Peyer's patch (tissue), 4 donors: ENCODE measurements at regions not wholly inside any gene's neighbourhood (a gene's known extent, or its start where the extent isn't known, plus 50 kb on each side); places are given as distances from the start of the nearest gene placed in this dataset.

Experiments
- DNase-seq, 3 donors: peaks; one replicate each; pipeline ENCODE4 v3.0.0-alpha.2; 2017 to 2019
- H3K27ac ChIP-seq, 4 donors: fragments of 200-600 bp; sonication (generic); one replicate each; pipeline ENCODE4 v1.5.1; 2016 to 2019
- H3K27me3 ChIP-seq, 2 donors: fragments of 200-600 bp; sonication (generic); one replicate each; pipeline ENCODE4 v1.5.1; 2019
- H3K36me3 ChIP-seq, 3 donors: fragments of 200-600 bp; sonication (generic); one replicate each; pipeline ENCODE4 v1.5.1; 2016 to 2019
- H3K4me1 ChIP-seq, 4 donors: fragments of 200-600 bp; sonication (generic); one replicate each; pipeline ENCODE4 v1.5.1; 2016 to 2019
- H3K4me3 ChIP-seq, 4 donors: fragments of 200-600 bp; sonication (generic); 1 replicate in 3 of 4; 2 replicates in 1 of 4; pipeline ENCODE4 v1.5.1; 2016 to 2019; ENCODE audit warnings: mild to moderate bottlenecking in 1 of 4
- H3K9me3 ChIP-seq, 4 donors: fragments of 200-600 bp; sonication (generic); one replicate each; pipeline ENCODE4 v1.5.1; 2016 to 2019; ENCODE audit warnings: mild to moderate bottlenecking in 1 of 4
- POLR2A ChIP-seq, 2 donors: fragments of 450-650 bp; IDR thresholded peaks; one replicate each; pipeline ENCODE4 v1.5.1; 2017; ENCODE audit warnings: antibody characterized with exemption in 2 of 2, mild to moderate bottlenecking in 2 of 2, moderate library complexity in 2 of 2
- TF ChIP-seq, protein P1 (sequence below), 6 experiments: fragments of 450-650 bp in 4 of 6; fragments of 200-600 bp in 2 of 6; sonication (generic) in 1 of 6; IDR thresholded peaks; one replicate each; pipeline ENCODE4 v1.5.1; 2017 to 2019; ENCODE audit warnings: antibody characterized with exemption in 6 of 6, mild to moderate bottlenecking in 3 of 6, moderate library complexity in 1 of 6

DNA sequence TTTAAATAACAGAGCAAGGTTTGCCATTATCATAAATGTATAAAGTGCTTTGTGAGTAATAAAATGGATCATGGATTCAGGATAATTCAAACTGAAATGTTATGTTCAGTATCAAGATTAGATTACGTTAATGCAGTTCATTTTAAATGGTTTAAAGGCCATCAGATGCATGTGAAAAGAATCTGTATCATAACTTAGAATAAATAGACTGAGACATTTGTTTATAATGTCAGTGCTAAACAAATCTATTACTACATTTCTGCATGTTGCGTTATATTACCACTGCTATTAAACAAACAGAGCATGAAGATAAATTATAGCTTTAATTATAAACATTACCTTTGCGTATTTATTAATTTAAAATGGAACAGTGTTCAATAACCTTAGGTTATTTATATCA lies 160.2 kb downstream of the TOX3 start:
- Histone ChIP-seq H3K4me3 (no peak overlapping the region), H3K9me3 (no peaks in the 10 kb centered on the region), H3K27me3 (no peaks in the 10 kb centered on the region), H3K4me1 (peaks cover 0 to 6% (median 0%) of the 10 kb centered on the region in 4 donors), H3K27ac (no peak overlapping the region), H3K36me3 (no peaks in the 10 kb centered on the region)
- no peak for TF ChIP-seq POLR2A (IDR thresholded peaks at IDR 0.05)
- TF ChIP-seq, protein P1, sequence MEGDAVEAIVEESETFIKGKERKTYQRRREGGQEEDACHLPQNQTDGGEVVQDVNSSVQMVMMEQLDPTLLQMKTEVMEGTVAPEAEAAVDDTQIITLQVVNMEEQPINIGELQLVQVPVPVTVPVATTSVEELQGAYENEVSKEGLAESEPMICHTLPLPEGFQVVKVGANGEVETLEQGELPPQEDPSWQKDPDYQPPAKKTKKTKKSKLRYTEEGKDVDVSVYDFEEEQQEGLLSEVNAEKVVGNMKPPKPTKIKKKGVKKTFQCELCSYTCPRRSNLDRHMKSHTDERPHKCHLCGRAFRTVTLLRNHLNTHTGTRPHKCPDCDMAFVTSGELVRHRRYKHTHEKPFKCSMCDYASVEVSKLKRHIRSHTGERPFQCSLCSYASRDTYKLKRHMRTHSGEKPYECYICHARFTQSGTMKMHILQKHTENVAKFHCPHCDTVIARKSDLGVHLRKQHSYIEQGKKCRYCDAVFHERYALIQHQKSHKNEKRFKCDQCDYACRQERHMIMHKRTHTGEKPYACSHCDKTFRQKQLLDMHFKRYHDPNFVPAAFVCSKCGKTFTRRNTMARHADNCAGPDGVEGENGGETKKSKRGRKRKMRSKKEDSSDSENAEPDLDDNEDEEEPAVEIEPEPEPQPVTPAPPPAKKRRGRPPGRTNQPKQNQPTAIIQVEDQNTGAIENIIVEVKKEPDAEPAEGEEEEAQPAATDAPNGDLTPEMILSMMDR (IDR thresholded peaks at IDR 0.05), result no peak
- no peak for DNase-seq

GRCh38 chr16:52384378-52384777 lies 162.6 kb downstream of the TOX3 start:
- H3K27ac ChIP-seq, result no peak overlapping the region
- TF ChIP-seq POLR2A (IDR thresholded peaks at IDR 0.05), result no peak
- TF ChIP-seq, protein P1 (IDR thresholded peaks at IDR 0.05), result no peak
- H3K36me3 ChIP-seq, result no peaks in the 10 kb centered on the region
- H3K9me3 ChIP-seq, result no peaks in the 10 kb centered on the region
- H3K4me1 ChIP-seq, result peaks cover 0 to 6% (median 0%) of the 10 kb centered on the region in 4 donors
- no peaks in the 10 kb centered on the region for H3K27me3 ChIP-seq
- H3K4me3 ChIP-seq, result no peak overlapping the region
- DNase-seq, result no peak

DNA sequence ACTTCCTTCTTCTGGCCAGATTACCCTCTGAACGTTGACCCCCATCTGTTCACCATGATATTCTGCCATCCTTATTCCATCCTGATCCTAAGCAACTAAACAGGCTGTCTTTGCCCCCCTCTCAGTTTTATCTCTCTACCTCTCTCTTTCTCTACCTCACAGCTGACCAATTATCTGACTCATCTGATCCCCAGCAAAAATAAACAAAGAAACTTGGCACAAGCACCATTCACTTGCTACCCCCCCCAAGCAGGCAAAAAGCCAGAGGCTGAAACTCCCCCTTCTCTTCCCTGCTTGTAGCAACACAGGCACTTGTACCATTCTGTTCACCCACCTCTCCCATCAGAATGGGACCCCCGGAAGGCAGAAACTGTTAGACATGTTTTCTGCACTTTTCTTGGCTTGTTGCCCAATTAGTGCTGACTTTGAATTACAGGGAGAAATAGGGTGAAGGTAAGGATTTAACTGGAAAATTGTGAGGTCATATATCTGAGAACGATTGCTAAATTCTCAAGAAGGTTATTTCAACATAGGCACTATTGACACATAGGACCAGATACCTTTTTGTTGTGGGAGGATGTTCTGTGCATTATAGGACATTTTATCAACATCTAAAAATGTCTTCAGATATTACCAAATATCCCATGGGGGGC lies 163.2 kb downstream of the TOX3 start:
- Histone ChIP-seq H3K9me3 (no peaks in the 10 kb centered on the region), H3K36me3 (no peaks in the 10 kb centered on the region), H3K27ac (no peak overlapping the region), H3K4me1 (peaks cover 0 to 6% (median 0%) of the 10 kb centered on the region in 4 donors), H3K4me3 (no peak overlapping the region), H3K27me3 (no peaks in the 10 kb centered on the region)
- TF ChIP-seq, protein P1 (IDR thresholded peaks at IDR 0.05), result no peak
- TF ChIP-seq POLR2A (IDR thresholded peaks at IDR 0.05), result no peak
- DNase-seq, result no peak

DNA sequence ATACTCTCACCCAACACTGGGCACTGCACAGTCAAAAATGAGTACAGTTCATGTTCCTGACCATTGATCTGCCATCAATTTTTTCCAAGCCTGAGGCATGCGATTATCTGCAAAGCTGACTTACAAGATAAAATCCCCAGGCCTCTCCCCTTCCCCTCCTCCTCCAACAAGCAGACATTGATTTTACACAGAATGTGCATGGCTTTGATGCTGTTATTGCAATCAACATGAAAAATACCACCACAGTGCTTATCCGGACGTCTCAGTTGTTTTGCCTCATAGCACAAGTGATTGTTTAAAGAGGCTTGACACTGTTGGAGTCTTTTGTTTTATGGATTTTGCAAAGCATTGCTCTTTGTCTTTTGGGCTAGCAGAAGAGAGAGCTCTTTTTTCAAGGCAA lies 163.8 kb downstream of the TOX3 start:
- Histone ChIP-seq H3K27me3 (no peaks in the 10 kb centered on the region), H3K9me3 (no peaks in the 10 kb centered on the region), H3K4me1 (peaks cover 0 to 6% (median 0%) of the 10 kb centered on the region in 4 donors), H3K4me3 (no peak overlapping the region), H3K36me3 (no peaks in the 10 kb centered on the region), H3K27ac (no peak overlapping the region)
- TF ChIP-seq POLR2A (IDR thresholded peaks at IDR 0.05), result no peak
- TF ChIP-seq, protein P1 (IDR thresholded peaks at IDR 0.05), result no peak
- DNase-seq, result no peak

DNA sequence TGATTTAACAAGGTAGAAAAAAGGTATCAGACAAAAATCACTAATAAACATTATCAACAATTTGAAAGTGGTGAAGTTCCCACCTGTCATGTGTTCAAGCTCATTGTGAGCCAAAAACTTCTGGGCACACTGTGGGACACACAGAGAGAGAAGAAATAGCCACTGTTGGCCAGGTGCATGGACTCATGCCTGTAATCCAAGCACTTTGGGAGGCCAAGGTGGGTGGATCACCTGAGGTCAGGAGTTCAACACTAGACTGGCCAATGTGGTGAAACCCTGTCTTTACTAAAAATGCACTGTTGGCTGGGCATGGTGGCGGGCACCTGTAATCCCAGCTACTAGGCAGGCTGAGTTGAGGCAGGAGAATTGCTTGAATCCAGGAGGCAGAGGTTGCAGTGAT lies 167.4 kb downstream of the TOX3 start:
- no peak for DNase-seq
- TF ChIP-seq, protein P1 (IDR thresholded peaks at IDR 0.05), result no peak
- no peak for TF ChIP-seq POLR2A (IDR thresholded peaks at IDR 0.05)

More for the DNA sequence above, 167.4 kb downstream of the TOX3 start:
- no peak overlapping the region for H3K27ac ChIP-seq
- H3K4me1 ChIP-seq, result peaks cover 0 to 6% (median 0%) of the 10 kb centered on the region in 4 donors
- no peaks in the 10 kb centered on the region for H3K27me3 ChIP-seq
- no peaks in the 10 kb centered on the region for H3K9me3 ChIP-seq
- H3K4me3 ChIP-seq, result no peak overlapping the region
- no peaks in the 10 kb centered on the region for H3K36me3 ChIP-seq
